ENCODE measurements at regions not wholly inside any gene's neighbourhood (a gene's known extent, or its start where the extent isn't known, plus 50 kb on each side); places are given as distances from the start of the nearest gene placed in this dataset.
"Not testable (repeated sequence)": the region's sequence is repeated elsewhere in the genome, so short reads cannot be mapped to it uniquely, and the experiment has no call there.

DNA sequence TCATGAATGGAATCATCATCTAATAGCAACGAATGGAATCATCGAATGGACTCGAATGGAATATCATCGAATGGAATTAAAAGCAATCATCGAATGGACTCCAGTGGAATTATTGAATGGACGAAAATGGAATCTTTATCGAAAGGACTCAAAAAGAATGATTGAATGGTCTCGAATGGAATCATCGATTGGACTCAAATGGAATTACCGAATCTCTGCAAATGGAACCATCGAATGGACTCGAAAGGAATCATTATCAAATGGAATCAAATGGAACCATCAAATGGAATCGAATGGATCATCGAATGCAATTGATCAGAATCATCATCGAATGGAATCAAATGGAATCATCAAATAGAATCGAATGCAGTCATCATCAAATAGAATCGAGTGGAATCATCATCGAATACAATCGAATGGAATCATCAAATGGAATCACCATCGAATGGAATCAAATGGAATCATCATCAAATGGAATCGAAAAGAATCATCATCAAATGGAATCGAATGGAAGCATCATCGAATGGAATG is 225.7 kb downstream of the SHCBP1 start:
- CTCF ChIA-PET; H3K27ac ChIP-seq (ENCODE audit: low read depth, low read length); H3K4me3 ChIP-seq (ENCODE audit: low read depth, low read length); H3K27me3 ChIP-seq (ENCODE audit: control insufficient read depth, insufficient read depth, low read length); DNase-seq (ENCODE audit: low read depth, low spot score); H3K9me3 ChIP-seq (ENCODE audit: control insufficient read depth, insufficient read depth, low read length); POLR2A ChIA-PET: not testable (repeated sequence)

DNA sequence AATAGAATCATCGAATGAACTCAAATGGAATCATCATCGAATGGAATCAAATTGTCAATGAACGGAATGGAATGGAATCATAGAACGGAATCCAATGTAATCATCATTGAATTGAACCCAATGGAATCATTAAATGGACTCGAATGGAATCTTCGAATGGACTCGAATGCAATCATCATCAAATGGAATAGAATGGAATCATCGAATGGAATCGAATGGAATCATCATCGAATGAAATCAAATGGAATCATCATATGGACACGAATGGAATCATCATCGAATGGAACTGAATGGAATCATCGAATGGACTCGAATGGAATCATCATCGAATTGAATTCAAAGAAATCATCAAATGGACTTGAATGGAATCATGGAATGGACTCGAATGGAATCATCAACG is 226.2 kb downstream of the SHCBP1 start:
- H3K4me3 ChIP-seq (ENCODE audit: low read depth, low read length); H3K27me3 ChIP-seq (ENCODE audit: control insufficient read depth, insufficient read depth, low read length); H3K9me3 ChIP-seq (ENCODE audit: control insufficient read depth, insufficient read depth, low read length); POLR2A ChIA-PET; H3K27ac ChIP-seq (ENCODE audit: low read depth, low read length); CTCF ChIA-PET; DNase-seq (ENCODE audit: low read depth, low spot score): not testable (repeated sequence)

DNA sequence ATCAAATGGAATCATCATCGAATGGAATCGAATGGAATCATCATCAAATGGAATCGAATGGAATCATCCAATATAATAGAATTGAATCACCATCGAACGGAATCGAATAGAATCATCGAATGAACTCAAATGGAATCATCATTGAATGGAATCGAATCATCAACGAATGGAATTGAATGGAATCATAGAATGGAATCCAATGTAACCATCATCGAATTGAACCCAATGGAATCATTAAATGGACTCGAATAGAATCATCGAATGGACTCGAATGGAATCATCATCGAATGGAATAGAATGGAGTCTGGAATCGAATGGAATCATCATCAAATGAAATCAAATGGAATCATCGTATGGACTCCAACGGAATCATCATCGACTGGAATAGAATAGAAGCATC is 227.0 kb downstream of the SHCBP1 start:
- H3K27me3 ChIP-seq (ENCODE audit: control insufficient read depth, insufficient read depth, low read length); POLR2A ChIA-PET; H3K27ac ChIP-seq (ENCODE audit: low read depth, low read length); H3K9me3 ChIP-seq (ENCODE audit: control insufficient read depth, insufficient read depth, low read length); DNase-seq (ENCODE audit: low read depth, low spot score); H3K4me3 ChIP-seq (ENCODE audit: low read depth, low read length); CTCF ChIA-PET: not testable (repeated sequence)

DNA sequence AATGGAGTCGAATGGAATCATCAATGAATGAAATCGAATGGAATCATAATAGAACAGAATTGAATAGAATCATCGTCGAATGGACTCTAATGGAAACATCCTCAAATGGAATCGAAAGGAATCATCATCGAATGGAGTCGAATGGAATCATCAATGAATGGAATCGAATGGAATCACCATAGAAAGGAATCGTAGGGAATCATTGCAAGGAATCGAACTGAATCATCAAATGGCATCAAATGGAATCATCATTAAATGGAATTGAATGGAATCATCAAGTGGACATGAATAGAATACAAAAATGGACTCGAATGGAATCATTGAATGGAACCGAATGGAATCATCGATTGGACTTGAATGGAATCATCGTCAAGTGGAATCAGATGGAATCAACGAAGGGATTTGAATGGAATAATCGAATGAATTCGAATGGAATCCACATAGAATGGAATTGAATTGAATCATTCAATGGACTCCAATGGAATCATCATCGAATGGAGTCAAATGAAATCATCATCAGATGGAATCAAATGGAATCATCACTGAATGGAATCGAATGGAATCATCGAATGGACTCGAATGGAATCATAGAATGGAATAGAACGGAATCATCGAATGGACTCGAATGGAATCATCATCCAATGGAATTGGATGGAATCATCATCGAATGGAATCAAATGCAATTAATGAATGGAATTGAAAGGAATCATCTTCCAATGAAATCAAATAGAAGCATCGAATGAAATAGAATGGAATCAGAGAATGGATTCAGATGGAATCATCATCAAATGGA is 228.1 kb downstream of the SHCBP1 start:
- H3K4me3 ChIP-seq (ENCODE audit: low read depth, low read length); H3K27me3 ChIP-seq (ENCODE audit: control insufficient read depth, insufficient read depth, low read length); CTCF ChIA-PET; H3K27ac ChIP-seq (ENCODE audit: low read depth, low read length); H3K9me3 ChIP-seq (ENCODE audit: control insufficient read depth, insufficient read depth, low read length); POLR2A ChIA-PET; DNase-seq (ENCODE audit: low read depth, low spot score): not testable (repeated sequence)

DNA sequence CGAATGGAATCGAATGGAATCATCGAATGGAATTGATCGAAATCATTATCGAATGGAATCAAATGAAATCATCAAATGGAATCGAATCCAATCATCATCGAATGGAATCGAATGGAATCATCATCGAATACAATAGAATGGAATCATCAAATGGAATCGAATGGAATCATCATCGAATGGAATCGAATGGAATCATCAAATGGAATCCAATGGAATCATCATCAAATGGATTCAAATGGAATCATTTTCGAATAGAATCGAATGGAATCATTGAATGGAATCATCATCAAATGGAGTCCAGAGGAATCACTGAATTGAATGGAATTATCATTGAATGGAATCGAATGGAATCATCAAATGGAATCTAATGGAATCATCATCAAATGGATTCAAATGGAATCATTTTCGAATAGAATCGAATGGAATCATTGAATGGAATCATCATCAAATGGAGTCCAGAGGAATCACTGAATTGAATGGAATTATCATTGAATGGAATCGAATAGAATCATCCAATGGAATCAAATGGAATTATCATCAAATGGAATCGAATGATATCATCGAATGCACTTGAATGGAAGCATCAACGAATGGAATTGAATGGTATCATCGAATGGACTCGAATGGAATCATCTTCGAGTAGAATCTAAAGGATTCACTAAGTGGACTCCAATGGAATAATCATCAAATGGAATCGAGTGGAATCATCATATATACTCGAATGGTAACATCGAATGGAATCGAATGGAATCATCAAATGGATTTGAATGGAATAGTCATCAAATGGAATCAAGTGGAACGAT is 230.3 kb downstream of the SHCBP1 start:
- DNase-seq (ENCODE audit: low read depth, low spot score); H3K27ac ChIP-seq (ENCODE audit: low read depth, low read length); CTCF ChIA-PET; H3K9me3 ChIP-seq (ENCODE audit: control insufficient read depth, insufficient read depth, low read length); H3K27me3 ChIP-seq (ENCODE audit: control insufficient read depth, insufficient read depth, low read length); H3K4me3 ChIP-seq (ENCODE audit: low read depth, low read length); POLR2A ChIA-PET: not testable (repeated sequence)

DNA sequence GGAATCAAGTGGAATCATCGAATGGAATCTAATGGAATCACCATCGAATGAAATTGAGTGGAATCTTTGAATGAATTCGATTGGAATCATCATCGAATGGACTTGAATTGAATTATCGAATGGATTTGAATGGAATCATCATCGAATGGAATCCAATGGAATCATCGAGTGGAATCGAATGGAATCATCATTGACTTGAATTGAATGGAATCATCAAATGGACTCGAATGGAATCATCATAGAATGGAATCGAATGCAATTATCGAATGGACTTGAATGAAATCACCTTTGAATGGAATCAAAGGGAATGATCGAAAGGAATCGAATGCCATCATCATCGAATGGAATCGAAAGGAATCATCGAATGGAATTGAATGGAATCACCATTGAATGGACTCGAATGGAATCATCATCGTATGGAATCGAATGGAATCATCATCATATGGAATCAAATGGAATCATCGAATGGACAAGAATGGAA is 231.6 kb downstream of the SHCBP1 start:
- H3K27me3 ChIP-seq (ENCODE audit: control insufficient read depth, insufficient read depth, low read length); H3K27ac ChIP-seq (ENCODE audit: low read depth, low read length); CTCF ChIA-PET; H3K4me3 ChIP-seq (ENCODE audit: low read depth, low read length); H3K9me3 ChIP-seq (ENCODE audit: control insufficient read depth, insufficient read depth, low read length); POLR2A ChIA-PET: not testable (repeated sequence)
- DNase-seq (ENCODE audit: low read depth, low spot score), result peak; percentile 94

DNA sequence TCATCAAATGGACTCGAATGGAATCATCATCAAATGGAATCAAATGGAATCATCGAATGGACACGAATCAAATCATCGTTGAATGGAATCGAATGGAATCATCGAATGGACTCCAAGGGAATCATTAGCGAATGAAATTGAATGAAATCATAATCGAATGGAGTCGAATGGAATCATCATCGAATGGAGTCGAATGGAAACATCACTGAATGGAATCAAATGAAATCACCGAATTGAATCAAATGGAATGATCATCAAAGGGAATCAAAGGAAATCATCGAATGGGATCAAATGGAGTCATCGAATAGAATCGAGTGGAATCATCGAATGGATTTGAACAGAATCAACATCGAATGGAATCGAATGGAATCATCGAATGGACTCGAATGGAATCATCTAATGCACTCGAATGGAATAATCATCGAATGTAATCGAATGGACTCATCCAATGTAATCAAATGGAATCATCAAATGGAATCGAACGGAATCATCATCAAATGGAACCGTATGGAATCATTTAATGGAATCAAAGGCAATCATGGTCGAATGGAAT is 232.2 kb downstream of the SHCBP1 start:
- POLR2A ChIA-PET; H3K27me3 ChIP-seq (ENCODE audit: control insufficient read depth, insufficient read depth, low read length); CTCF ChIA-PET; H3K9me3 ChIP-seq (ENCODE audit: control insufficient read depth, insufficient read depth, low read length); DNase-seq (ENCODE audit: low read depth, low spot score); H3K27ac ChIP-seq (ENCODE audit: low read depth, low read length); H3K4me3 ChIP-seq (ENCODE audit: low read depth, low read length): not testable (repeated sequence)

DNA sequence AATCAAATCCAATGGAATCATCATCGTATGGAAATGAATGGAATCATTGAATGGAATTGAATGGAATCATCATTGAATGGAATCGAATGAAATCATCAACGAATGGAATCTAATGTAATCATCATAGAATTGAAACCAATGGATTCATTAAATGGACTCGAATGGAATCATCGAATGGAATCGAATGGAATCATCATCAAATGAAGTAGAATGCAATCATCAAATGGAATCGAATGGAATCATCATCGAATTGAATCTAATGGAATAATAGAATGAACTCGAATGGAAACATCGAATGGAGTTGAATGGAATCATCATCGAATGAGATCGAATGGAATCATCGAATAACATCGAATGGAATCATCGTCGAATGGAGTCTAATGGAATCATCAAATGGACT is 232.8 kb downstream of the SHCBP1 start:
- CTCF ChIA-PET; H3K27me3 ChIP-seq (ENCODE audit: control insufficient read depth, insufficient read depth, low read length); POLR2A ChIA-PET; H3K4me3 ChIP-seq (ENCODE audit: low read depth, low read length); H3K27ac ChIP-seq (ENCODE audit: low read depth, low read length); H3K9me3 ChIP-seq (ENCODE audit: control insufficient read depth, insufficient read depth, low read length); DNase-seq (ENCODE audit: low read depth, low spot score): not testable (repeated sequence)

DNA sequence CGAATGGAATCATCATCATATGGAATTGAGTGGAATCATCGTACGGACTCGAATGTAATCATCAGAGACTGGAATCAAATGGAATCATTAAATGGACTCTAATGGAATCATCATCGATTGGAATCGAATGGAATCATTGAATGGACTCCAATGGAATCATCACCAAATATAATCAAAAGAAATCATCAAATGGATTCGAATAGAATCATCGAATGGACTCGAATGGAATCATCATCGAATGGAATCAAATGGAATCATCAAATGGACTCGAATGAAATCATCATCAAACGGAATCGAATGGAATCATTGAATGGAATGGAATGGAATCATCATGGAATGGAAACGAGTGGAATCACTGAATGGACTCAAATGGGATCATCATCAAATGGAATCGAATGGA is 233.5 kb downstream of the SHCBP1 start:
- POLR2A ChIA-PET; DNase-seq (ENCODE audit: low read depth, low spot score); H3K27me3 ChIP-seq (ENCODE audit: control insufficient read depth, insufficient read depth, low read length); CTCF ChIA-PET; H3K9me3 ChIP-seq (ENCODE audit: control insufficient read depth, insufficient read depth, low read length); H3K4me3 ChIP-seq (ENCODE audit: low read depth, low read length); H3K27ac ChIP-seq (ENCODE audit: low read depth, low read length): not testable (repeated sequence)

DNA sequence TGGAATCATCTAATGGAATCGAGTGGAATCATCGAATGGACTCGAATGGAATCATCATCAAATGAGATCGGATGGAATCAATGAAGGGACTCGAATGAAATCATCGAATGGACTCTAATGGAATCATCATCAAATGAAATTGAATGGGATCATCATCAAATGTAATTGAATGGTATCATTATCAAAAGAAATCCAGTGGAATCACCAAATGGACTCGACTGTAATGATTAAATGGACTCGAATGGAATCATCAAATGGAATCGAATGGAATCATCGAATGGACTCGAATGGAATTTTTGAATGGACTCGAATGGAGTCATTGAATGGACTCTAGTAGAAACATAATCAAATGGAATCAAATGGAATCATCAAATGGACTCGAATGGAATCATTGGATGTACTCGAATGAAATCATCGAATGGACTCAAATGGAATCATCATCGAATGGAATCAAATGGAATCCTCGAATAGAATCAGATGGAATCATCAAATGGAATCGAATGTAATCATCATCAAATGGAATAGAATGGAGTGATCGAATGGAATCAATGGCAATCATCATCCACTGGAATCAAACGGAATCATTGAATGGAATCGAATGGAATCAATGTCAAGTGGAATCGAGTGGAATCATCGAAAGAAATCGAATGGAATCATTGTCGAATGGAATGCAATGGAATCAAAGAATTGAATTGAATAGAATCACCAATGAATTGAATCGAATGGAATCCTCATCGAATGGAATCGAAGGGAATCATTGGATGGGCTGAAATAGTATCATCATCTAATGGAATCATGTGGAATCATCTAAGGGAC is 234.2 kb downstream of the SHCBP1 start:
- DNase-seq (ENCODE audit: low read depth, low spot score); H3K4me3 ChIP-seq (ENCODE audit: low read depth, low read length); H3K27ac ChIP-seq (ENCODE audit: low read depth, low read length); CTCF ChIA-PET; H3K9me3 ChIP-seq (ENCODE audit: control insufficient read depth, insufficient read depth, low read length); POLR2A ChIA-PET; H3K27me3 ChIP-seq (ENCODE audit: control insufficient read depth, insufficient read depth, low read length): not testable (repeated sequence)

DNA sequence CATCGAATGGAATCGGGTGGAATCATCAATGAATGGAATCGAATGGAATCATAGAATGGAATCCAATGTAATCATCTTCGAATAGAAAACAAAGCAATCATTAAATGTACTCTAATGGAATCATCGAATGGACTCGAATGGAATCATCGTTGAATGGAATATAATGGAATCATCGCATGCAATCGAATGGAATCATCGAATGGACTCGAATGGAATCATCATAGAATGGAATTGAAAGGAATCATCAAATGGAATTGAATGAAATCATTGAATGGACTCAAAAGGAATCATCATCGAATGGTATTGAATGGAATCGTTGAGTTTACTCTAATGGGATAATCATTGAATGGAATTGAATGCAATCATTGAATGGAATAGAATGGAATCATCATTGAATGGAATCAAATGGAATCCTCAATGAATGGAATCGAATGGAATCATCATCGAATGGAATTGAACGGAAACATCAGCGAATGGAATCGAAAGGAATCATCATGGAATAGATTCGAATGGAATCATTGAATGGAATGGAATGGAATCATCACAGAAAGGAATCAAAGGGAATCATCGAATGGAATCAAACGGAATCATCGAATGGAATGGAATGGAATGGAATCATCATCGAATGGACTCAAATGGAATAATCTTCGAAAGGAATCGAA is 234.9 kb downstream of the SHCBP1 start:
- CTCF ChIA-PET; H3K27ac ChIP-seq (ENCODE audit: low read depth, low read length): not testable (repeated sequence)

More for the DNA sequence above, 234.9 kb downstream of the SHCBP1 start:
- DNase-seq (ENCODE audit: low read depth, low spot score); POLR2A ChIA-PET; H3K9me3 ChIP-seq (ENCODE audit: control insufficient read depth, insufficient read depth, low read length); H3K27me3 ChIP-seq (ENCODE audit: control insufficient read depth, insufficient read depth, low read length); H3K4me3 ChIP-seq (ENCODE audit: low read depth, low read length): not testable (repeated sequence)
